Endothelial cell of umbilical vein (primary cell): ENCODE measurements at regions not wholly inside any gene's neighbourhood (a gene's known extent, or its start where the extent isn't known, plus 50 kb on each side); places are given as distances from the start of the nearest gene placed in this dataset.

Experiments
- EZH2 ChIP-seq: IDR thresholded peaks from 2 replicates; pipeline ENCODE4 v1.6.1; 2012; ENCODE audit warnings: borderline replicate concordance, low read depth, mild to moderate bottlenecking, moderate library complexity, low read length, inconsistent platforms; ENCODE audit not compliant: severe bottlenecking
- FOS ChIP-seq: IDR thresholded peaks from 2 replicates; pipeline ENCODE4 v1.6.1; 2011; ENCODE audit warnings: mild to moderate bottlenecking, low read length, moderate library complexity, borderline replicate concordance; ENCODE audit not compliant: insufficient read depth
- GATA2 ChIP-seq: IDR thresholded peaks from 2 replicates; pipeline ENCODE4 v1.7.0; 2011; ENCODE audit warnings: low read depth, mild to moderate bottlenecking, moderate library complexity, mixed read lengths, low read length; ENCODE audit not compliant: insufficient read length, insufficient read depth
- MYC ChIP-seq: IDR thresholded peaks from one replicate; pipeline ENCODE4 v1.6.1; 2011; ENCODE audit warnings: mild to moderate bottlenecking, low read depth, low read length
- POLR2A ChIP-seq: IDR thresholded peaks from 2 replicates; pipeline ENCODE4 v1.6.1; 2012; ENCODE audit warnings: low read depth, mild to moderate bottlenecking, control low read depth, low read length
- POLR2AphosphoS5 ChIP-seq: IDR thresholded peaks from 2 replicates; pipeline ENCODE4 v1.6.1; 2012; ENCODE audit warnings: low read depth, mild to moderate bottlenecking, control low read depth, low read length, moderate library complexity; ENCODE audit not compliant: insufficient read depth
- TF ChIP-seq, protein P1 (sequence below), 2 donors: IDR thresholded peaks; 1 replicate in 1 of 2; 2 replicates in 1 of 2; pipeline ENCODE4 v1.5.1; 2011; ENCODE audit warnings: low read length in 2 of 2, mild to moderate bottlenecking in 2 of 2, moderate library complexity in 2 of 2, control low read depth in 1 of 2, inconsistent platforms in 1 of 2, low read depth in 1 of 2; ENCODE audit not compliant: insufficient read depth in 1 of 2; ENCODE audit errors: extremely low read depth in 1 of 2
- TF ChIP-seq, protein P2 (sequence below): IDR thresholded peaks from 2 replicates; pipeline ENCODE4 v1.6.1; 2011; ENCODE audit not compliant: insufficient read depth, insufficient read length

DNA sequence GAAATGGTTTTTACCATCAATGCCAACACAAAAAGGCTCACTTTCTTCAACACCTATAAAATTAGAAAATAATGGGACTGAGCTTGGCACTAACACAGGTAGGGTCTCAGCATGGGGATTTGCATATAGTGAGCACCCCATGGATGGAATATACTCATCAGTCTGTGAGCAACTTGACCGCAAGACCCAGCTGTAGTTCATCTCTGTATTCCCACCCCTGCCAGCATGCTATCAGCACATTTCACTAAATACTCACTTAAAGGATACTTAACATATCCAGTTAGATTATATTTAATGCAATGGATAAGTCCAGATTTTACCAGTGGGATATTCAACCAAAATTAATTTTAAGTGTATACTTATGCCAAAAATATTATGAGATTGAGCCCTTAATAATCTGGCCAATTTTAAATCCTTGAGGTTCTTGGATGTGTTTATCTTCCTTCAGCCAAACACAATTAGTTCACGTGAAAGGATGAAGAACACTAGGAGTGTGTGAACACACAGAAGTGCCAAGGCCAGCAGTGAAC is 66.7 kb downstream of the C16orf95 start:
- TF ChIP-seq, protein P1, sequence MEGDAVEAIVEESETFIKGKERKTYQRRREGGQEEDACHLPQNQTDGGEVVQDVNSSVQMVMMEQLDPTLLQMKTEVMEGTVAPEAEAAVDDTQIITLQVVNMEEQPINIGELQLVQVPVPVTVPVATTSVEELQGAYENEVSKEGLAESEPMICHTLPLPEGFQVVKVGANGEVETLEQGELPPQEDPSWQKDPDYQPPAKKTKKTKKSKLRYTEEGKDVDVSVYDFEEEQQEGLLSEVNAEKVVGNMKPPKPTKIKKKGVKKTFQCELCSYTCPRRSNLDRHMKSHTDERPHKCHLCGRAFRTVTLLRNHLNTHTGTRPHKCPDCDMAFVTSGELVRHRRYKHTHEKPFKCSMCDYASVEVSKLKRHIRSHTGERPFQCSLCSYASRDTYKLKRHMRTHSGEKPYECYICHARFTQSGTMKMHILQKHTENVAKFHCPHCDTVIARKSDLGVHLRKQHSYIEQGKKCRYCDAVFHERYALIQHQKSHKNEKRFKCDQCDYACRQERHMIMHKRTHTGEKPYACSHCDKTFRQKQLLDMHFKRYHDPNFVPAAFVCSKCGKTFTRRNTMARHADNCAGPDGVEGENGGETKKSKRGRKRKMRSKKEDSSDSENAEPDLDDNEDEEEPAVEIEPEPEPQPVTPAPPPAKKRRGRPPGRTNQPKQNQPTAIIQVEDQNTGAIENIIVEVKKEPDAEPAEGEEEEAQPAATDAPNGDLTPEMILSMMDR (IDR thresholded peaks at IDR 0.05; ENCODE audit: extremely low read depth in 1 of 2, insufficient read depth in 1 of 2, low read depth in 1 of 2, low read length in 2 of 2): no peak
- TF ChIP-seq POLR2A: no peak
- no peak for TF ChIP-seq POLR2AphosphoS5
- TF ChIP-seq, protein P2, sequence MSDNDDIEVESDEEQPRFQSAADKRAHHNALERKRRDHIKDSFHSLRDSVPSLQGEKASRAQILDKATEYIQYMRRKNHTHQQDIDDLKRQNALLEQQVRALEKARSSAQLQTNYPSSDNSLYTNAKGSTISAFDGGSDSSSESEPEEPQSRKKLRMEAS: no peak
- TF ChIP-seq EZH2: no peak
- TF ChIP-seq GATA2: no peak
- no peak for TF ChIP-seq MYC
- no peak for TF ChIP-seq FOS
